ENCODE measurements at regions not wholly inside any gene's neighbourhood (a gene's known extent, or its start where the extent isn't known, plus 50 kb on each side); places are given as distances from the start of the nearest gene placed in this dataset.

DNA sequence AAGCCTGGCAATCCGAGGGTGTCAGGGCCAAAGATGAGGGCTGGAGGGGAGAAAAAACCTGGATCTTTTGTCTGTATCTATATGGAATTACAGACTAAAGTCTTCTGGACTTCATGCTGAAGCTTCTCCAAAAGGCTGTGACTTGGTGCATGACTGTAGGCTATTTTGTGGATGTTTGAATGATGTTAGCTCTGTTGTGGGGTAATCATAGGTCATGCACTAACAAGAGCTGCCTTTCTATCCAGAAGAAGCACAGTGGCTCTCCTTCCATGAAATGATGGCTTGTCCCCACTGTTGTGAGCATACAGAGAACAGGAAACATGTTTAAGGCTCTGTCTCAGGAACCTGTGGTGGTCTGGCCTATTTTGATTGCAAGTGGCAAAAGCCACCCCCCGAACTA lies 263.3 kb upstream of the PLET1 start:
- peaks cover 7 to 22% of the 10 kb centered on the region in 2 donors for H3K4me1 ChIP-seq
- DNase-seq (ENCODE audit: low spot score in 2 of 2) = no peak
- TF ChIP-seq, protein P1, sequence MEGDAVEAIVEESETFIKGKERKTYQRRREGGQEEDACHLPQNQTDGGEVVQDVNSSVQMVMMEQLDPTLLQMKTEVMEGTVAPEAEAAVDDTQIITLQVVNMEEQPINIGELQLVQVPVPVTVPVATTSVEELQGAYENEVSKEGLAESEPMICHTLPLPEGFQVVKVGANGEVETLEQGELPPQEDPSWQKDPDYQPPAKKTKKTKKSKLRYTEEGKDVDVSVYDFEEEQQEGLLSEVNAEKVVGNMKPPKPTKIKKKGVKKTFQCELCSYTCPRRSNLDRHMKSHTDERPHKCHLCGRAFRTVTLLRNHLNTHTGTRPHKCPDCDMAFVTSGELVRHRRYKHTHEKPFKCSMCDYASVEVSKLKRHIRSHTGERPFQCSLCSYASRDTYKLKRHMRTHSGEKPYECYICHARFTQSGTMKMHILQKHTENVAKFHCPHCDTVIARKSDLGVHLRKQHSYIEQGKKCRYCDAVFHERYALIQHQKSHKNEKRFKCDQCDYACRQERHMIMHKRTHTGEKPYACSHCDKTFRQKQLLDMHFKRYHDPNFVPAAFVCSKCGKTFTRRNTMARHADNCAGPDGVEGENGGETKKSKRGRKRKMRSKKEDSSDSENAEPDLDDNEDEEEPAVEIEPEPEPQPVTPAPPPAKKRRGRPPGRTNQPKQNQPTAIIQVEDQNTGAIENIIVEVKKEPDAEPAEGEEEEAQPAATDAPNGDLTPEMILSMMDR (IDR thresholded peaks at IDR 0.05) = no peak
- H3K27me3 ChIP-seq = no peaks in the 10 kb centered on the region
- no peaks in the 10 kb centered on the region for H3K36me3 ChIP-seq
- peak overlapping the region; percentile 68 to 70 for H3K27ac ChIP-seq
- H3K9me3 ChIP-seq = no peaks in the 10 kb centered on the region
- intact Hi-C loops (cut with DNase I) = no loop called here
- H3K4me3 ChIP-seq = no peak overlapping the region

DNA sequence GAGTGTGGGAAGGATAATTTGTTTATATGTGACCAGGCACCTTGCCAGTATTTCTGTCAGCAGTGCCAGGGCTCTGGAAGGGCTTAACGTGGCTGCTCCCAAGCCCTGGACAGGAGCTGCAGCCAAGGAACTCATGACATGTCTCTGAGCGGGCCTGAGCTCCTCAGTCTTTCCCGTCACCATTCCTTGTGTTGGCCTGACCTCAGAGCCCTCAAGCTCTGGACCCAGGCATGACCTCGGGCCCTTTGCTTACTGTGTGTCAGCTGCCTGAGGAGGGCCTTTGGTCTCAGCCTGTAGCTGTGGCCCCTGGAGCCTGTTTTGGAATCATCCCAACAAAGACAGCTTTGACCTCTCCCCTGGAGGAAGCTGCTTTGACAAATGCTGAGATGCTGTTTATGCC lies 264.1 kb upstream of the PLET1 start:
- peak in 1 of 2 donors; percentile 66 for DNase-seq (ENCODE audit: low spot score in 2 of 2)
- peak overlapping the region; percentile 68 to 70 for H3K27ac ChIP-seq
- TF ChIP-seq, protein P1 (IDR thresholded peaks at IDR 0.05) = no peak

DNA sequence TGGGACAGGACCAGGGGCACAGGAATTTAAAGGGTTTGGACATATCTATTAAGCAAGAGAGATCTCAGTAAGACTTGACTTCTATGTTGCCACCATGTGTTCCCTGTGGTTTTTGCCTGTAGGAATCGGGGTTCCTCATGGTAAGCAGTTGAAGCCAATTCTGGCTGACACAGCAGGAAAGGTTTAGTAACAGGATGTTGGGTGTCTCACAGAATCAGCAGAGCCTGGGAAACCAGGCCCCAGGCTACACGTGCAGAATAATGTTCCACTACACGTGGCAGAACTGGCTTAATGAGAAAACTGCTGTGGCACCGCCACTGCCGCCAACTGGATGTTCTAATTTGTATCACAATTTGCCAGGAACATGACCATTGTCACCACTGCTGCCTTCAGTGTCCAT lies 264.6 kb upstream of the PLET1 start:
- H3K27me3 ChIP-seq = no peaks in the 10 kb centered on the region
- peaks cover 7 to 22% of the 10 kb centered on the region in 2 donors for H3K4me1 ChIP-seq
- intact Hi-C loops (cut with DNase I) = no loop called here
- no peaks in the 10 kb centered on the region for H3K36me3 ChIP-seq
- H3K27ac ChIP-seq = peak overlapping the region; percentile 68 to 70
- peak; percentile 31 to 71 for DNase-seq (ENCODE audit: low spot score in 2 of 2)
- H3K4me3 ChIP-seq = no peak overlapping the region
- no peaks in the 10 kb centered on the region for H3K9me3 ChIP-seq
- TF ChIP-seq, protein P1 (IDR thresholded peaks at IDR 0.05) = no peak

More for the DNA sequence above, 264.1 kb upstream of the PLET1 start:
- H3K36me3 ChIP-seq = no peaks in the 10 kb centered on the region
- no peaks in the 10 kb centered on the region for H3K9me3 ChIP-seq
- H3K27me3 ChIP-seq = no peaks in the 10 kb centered on the region
- H3K4me3 ChIP-seq = no peak overlapping the region
- H3K4me1 ChIP-seq = peaks cover 7 to 22% of the 10 kb centered on the region in 2 donors
- intact Hi-C loops (cut with DNase I) = no loop called here

DNA sequence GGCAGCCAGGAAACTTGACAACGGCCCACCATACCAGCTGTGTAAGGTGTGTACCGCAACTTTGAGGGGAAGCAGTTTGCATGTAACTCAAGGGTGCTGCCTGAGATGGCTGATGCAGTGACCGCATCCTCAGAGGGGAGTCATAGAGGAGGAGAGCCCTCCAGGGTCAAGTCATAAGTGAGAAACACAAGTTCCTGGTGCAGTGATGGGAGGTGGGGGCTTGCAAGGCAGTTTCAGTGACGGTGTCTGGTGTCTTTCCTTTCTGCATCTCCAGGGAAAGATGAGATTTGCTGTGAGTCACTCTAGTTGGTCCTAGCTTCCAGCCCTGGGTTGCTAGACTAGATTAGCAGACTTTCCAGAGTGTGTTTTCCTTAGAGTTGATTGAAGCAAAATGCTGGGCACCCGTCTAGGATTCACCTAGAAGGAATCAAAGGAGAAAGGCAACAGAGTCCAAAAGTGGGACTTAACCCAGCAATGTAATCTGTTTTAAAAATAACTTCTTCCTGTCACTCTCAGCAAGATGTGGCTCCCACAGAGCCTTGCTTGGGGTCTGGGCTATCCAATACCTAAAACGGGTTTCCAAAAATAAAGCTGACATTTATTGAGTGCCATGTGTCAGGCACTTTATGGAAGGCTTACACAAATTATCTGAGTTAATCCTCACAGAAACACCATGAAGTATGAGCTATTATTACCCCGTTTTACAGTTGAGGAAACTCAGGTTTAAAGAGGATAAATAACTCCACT lies 265.4 kb upstream of the PLET1 start:
- intact Hi-C loops (cut with DNase I) = no loop called here
- TF ChIP-seq, protein P1 (IDR thresholded peaks at IDR 0.05) = no peak
- Histone ChIP-seq H3K27me3 (no peaks in the 10 kb centered on the region), H3K4me3 (no peak overlapping the region), H3K4me1 (peaks cover 7 to 22% of the 10 kb centered on the region in 2 donors), H3K9me3 (no peaks in the 10 kb centered on the region), H3K27ac (peak overlapping the region in 1 of 2 donors; percentile 68), H3K36me3 (no peaks in the 10 kb centered on the region)
- DNase-seq (ENCODE audit: low spot score in 2 of 2) = no peak

DNA sequence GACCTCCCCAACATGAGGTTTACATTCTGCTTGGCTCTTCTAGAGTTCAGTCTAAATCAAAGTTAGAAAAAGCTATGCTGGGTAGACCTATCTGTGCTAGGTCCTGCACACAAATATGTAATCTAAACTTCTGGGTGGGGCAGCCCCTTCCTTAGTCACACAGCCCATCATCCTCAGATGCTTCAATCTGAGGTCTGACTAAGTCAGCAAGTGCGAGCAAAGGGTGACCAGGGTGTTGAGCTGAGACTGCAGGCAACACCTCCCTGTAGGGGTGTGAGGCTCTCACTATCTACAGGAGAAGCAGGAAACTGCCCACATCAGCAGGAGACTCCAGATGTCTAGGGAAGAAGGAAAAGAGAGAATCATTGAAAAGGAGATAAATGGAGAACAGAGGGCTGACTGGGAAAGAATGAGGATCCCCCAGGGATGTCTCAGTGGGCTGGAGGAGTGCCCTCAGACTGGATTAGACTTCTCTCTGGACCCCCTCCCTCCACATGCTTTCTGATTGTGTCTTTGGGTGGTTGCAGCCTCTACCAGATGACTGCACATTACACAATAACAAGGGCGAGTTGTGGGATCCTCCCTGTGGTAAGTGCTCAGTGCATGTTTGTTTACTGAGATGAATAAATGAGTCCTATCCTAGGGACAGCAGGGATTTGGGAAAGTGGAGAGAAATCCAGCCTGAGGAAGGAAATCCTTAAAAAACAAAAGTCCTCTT lies 266.2 kb upstream of the PLET1 start:
- Histone ChIP-seq H3K4me3 (no peak overlapping the region), H3K4me1 (peaks cover 7 to 22% of the 10 kb centered on the region in 2 donors), H3K36me3 (no peaks in the 10 kb centered on the region), H3K9me3 (no peaks in the 10 kb centered on the region), H3K27me3 (no peaks in the 10 kb centered on the region), H3K27ac (no peak overlapping the region)
- no peak for DNase-seq (ENCODE audit: low spot score in 2 of 2)
- intact Hi-C loops (cut with DNase I) = no loop called here
- TF ChIP-seq, protein P1 (IDR thresholded peaks at IDR 0.05) = no peak
